ENCODE measurements at regions not wholly inside any gene's neighbourhood (a gene's known extent, or its start where the extent isn't known, plus 50 kb on each side); places are given as distances from the start of the nearest gene placed in this dataset.

- no peak overlapping the region for H3K27ac Mint-ChIP-seq
- H3K27me3 Mint-ChIP-seq, result no peaks in the 10 kb centered on the region
- intact Hi-C loops (cut with DNase I, micrococcal nuclease), result no loop called here
- H3K4me3 ChIP-seq (ENCODE audit: low read length), result no peak overlapping the region
- ChIA-PET CTCF (no interaction called here), POLR2A (no interaction called here)
- TF ChIP-seq, protein P1, sequence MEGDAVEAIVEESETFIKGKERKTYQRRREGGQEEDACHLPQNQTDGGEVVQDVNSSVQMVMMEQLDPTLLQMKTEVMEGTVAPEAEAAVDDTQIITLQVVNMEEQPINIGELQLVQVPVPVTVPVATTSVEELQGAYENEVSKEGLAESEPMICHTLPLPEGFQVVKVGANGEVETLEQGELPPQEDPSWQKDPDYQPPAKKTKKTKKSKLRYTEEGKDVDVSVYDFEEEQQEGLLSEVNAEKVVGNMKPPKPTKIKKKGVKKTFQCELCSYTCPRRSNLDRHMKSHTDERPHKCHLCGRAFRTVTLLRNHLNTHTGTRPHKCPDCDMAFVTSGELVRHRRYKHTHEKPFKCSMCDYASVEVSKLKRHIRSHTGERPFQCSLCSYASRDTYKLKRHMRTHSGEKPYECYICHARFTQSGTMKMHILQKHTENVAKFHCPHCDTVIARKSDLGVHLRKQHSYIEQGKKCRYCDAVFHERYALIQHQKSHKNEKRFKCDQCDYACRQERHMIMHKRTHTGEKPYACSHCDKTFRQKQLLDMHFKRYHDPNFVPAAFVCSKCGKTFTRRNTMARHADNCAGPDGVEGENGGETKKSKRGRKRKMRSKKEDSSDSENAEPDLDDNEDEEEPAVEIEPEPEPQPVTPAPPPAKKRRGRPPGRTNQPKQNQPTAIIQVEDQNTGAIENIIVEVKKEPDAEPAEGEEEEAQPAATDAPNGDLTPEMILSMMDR (IDR thresholded peaks at IDR 0.05), result no peak
- no peak overlapping the region for H3K4me3 Mint-ChIP-seq
- H3K36me3 ChIP-seq (ENCODE audit: insufficient read depth, low read length), result no peaks in the 10 kb centered on the region
- H3K9me3 Mint-ChIP-seq, result peaks cover 6% of the 10 kb centered on the region
- H3K27me3 ChIP-seq (ENCODE audit: control insufficient read depth in 1 of 2, insufficient read depth in 2 of 2, low read length in 2 of 2), result no peaks in the 10 kb centered on the region
- H3K4me1 Mint-ChIP-seq (ENCODE audit: low read depth), result no peaks in the 10 kb centered on the region
- ATAC-seq (ENCODE audit: poor library complexity) (no peak), DNase-seq (no peak)
- H3K4me1 ChIP-seq (ENCODE audit: insufficient read depth, low read length), result no peaks in the 10 kb centered on the region
- H3K36me3 Mint-ChIP-seq (ENCODE audit: low read depth), result no peaks in the 10 kb centered on the region
- no peak overlapping the region for H3K27ac ChIP-seq (ENCODE audit: low read depth in 1 of 2, low read length in 2 of 2)
- peaks cover 0 to 5% of the 10 kb centered on the region in 2 experiments for H3K9me3 ChIP-seq (ENCODE audit: control insufficient read depth in 1 of 2, insufficient read depth in 1 of 2, low read length in 2 of 2)
These were observed 233.5 kb upstream of the AGTR1 start for GRCh38 chr3:148464246-148464645.

- CTCF ChIA-PET, result no interaction called here
- no peaks in the 10 kb centered on the region for H3K27me3 ChIP-seq (ENCODE audit: control insufficient read depth in 1 of 2, insufficient read depth in 2 of 2, low read length in 2 of 2)
- Mint-ChIP-seq H3K27ac (no peak overlapping the region), H3K36me3 (ENCODE audit: low read depth) (no peaks in the 10 kb centered on the region), H3K4me1 (ENCODE audit: low read depth) (no peaks in the 10 kb centered on the region), H3K27me3 (no peaks in the 10 kb centered on the region), H3K4me3 (no peak overlapping the region), H3K9me3 (peaks cover 3% of the 10 kb centered on the region)
- POLR2A ChIA-PET, result no interaction called here
- H3K36me3 ChIP-seq (ENCODE audit: insufficient read depth, low read length), result no peaks in the 10 kb centered on the region
- H3K27ac ChIP-seq (ENCODE audit: low read depth in 1 of 2, low read length in 2 of 2), result no peak overlapping the region
- no peaks in the 10 kb centered on the region for H3K4me1 ChIP-seq (ENCODE audit: insufficient read depth, low read length)
- H3K4me3 ChIP-seq (ENCODE audit: low read length), result no peak overlapping the region
- intact Hi-C loops (cut with DNase I, micrococcal nuclease), result no loop called here
- H3K9me3 ChIP-seq (ENCODE audit: control insufficient read depth in 1 of 2, insufficient read depth in 1 of 2, low read length in 2 of 2), result peaks cover 0 to 5% of the 10 kb centered on the region in 2 experiments
- TF ChIP-seq, protein P1 (IDR thresholded peaks at IDR 0.05), result no peak
- ATAC-seq (ENCODE audit: poor library complexity), result no peak
- DNase-seq, result no peak
These were observed 231.6 kb upstream of the AGTR1 start for GRCh38 chr3:148466143-148466542.

DNA sequence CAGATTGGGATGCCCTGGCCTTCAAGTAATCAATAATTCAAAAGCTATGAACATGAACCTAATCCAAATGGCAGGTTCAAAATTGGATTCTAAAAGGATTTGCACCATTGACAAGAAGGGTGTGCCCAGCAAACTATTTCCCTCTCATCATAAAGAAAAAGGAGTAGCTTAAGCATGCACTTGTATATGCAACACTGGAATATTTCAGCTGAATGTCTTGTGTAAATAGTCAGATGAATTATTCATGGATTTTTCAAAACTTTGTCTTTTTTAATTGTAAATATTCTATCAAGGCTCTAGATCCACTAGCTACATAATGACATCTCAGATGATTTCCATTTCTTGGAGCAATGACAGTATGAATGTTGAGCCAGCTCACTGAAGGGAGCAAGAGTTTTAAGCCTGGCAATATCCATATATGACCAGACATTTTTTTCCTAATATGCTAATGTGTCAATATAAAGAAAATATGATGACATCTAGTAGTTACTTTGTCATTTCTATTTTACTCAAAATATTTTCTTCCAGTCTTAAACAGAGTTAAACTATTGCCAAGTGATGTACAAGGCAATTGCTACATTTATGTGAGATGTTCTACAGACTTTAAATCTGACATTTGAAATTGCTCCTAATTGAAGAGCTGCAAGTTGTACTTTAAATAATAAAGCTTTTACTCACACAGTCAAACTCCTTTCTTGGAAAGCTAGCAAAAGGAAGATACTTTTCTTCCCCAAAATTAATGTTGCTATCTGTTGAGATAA lies 230.5 kb upstream of the AGTR1 start:
- Mint-ChIP-seq H3K4me3 (no peak overlapping the region), H3K36me3 (ENCODE audit: low read depth) (no peaks in the 10 kb centered on the region), H3K27ac (no peak overlapping the region), H3K4me1 (ENCODE audit: low read depth) (no peaks in the 10 kb centered on the region), H3K27me3 (no peaks in the 10 kb centered on the region), H3K9me3 (peaks cover 3% of the 10 kb centered on the region)
- no peak overlapping the region for H3K27ac ChIP-seq (ENCODE audit: low read depth in 1 of 2, low read length in 2 of 2)
- DNase-seq (no peak), ATAC-seq (ENCODE audit: poor library complexity) (no peak)
- H3K36me3 ChIP-seq (ENCODE audit: insufficient read depth, low read length), result no peaks in the 10 kb centered on the region
- H3K4me3 ChIP-seq (ENCODE audit: low read length), result no peak overlapping the region
- H3K4me1 ChIP-seq (ENCODE audit: insufficient read depth, low read length), result no peaks in the 10 kb centered on the region
- H3K9me3 ChIP-seq (ENCODE audit: control insufficient read depth in 1 of 2, insufficient read depth in 1 of 2, low read length in 2 of 2), result peaks cover 0 to 5% of the 10 kb centered on the region in 2 experiments
- no peaks in the 10 kb centered on the region for H3K27me3 ChIP-seq (ENCODE audit: control insufficient read depth in 1 of 2, insufficient read depth in 2 of 2, low read length in 2 of 2)
- TF ChIP-seq, protein P1 (IDR thresholded peaks at IDR 0.05), result no peak
- intact Hi-C loops (cut with DNase I, micrococcal nuclease), result no loop called here
- ChIA-PET POLR2A (no interaction called here), CTCF (no interaction called here)

All from CD4-positive, alpha-beta T cell (primary cell).